A673 (cell line): ENCODE measurements at regions not wholly inside any gene's neighbourhood (a gene's known extent, or its start where the extent isn't known, plus 50 kb on each side); places are given as distances from the start of the nearest gene placed in this dataset.

Experiments
- CTCF ChIP-seq: fragments of 300-800, 200-600 bp; sonication (generic); conservative IDR thresholded peaks from 2 replicates; pipeline ENCODE4 v1.5.1; 2017; ENCODE audit warnings: low read depth, mild to moderate bottlenecking, antibody characterized with exemption, low read length, moderate library complexity, mixed read lengths
- EZH2 ChIP-seq: fragments of 200-600 bp; sonication (generic); IDR thresholded peaks from 2 replicates; pipeline ENCODE4 v1.6.1; 2017; ENCODE audit warnings: borderline replicate concordance, low read depth, mild to moderate bottlenecking, mixed read lengths, antibody characterized with exemption, low read length; ENCODE audit not compliant: poor library complexity, severe bottlenecking

- no peak for TF ChIP-seq EZH2
- no peak for TF ChIP-seq CTCF
Measured at GRCh38 chr13:61833228-61833627, 417.6 kb upstream of the PCDH20 start.
